K562 (cell line): ENCODE measurements at regions not wholly inside any gene's neighbourhood (a gene's known extent, or its start where the extent isn't known, plus 50 kb on each side); places are given as distances from the start of the nearest gene placed in this dataset.

Experiments used
- ATAC-seq: fragments of 200-7000 bp; cut with Tn5 transposase; 3 replicates; pipeline ENCODE4 v1.9.1; 2020; ENCODE audit warnings: moderate library complexity
- BruUV-seq: library from RNA; stranded (reverse); fragments of 400-500 nt; replicated peaks from 2 replicates; lab custom pipeline; 2021; lab: Mats Ljungman, UMichigan
- CTCF ChIA-PET: fragments of 300-600 bp; formaldehyde crosslinking; extraction: SDS; loops from one replicate; lab custom pipeline; 2021; ENCODE audit warnings: low intra/inter-chr PET ratio; lab: Yijun Ruan, JAX
- POLR2A ChIA-PET: fragments of 300-600, 350-650 bp; sonication (Branson Sonifier 250); formaldehyde crosslinking; extraction: SDS; loops from one replicate; lab custom pipeline; 2021; ENCODE audit warnings: antibody characterized with exemption, inconsistent platforms; lab: Yijun Ruan, JAX
- DNase-seq, 4 experiments: peaks; one replicate each; pipeline versions ENCODE4 v3.0.0 to v3.0.0-alpha.2; 2011 to 2018; ENCODE audit warnings: low spot score in 3 of 4, mixed read lengths in 3 of 4; ENCODE audit errors: extremely low read depth in 1 of 4
- FAIRE-seq: peaks from 2 replicates; lab custom pipeline; 2011; peaks lifted over from hg19 to GRCh38; lab: Jason Lieb, UNC
- H2AFZ ChIP-seq: 2 replicates; pipeline ENCODE4 v1.6.0; 2011; ENCODE audit warnings: low read depth, low read length, control low read depth, inconsistent platforms
- H3K27ac ChIP-seq: fragments of 200-600 bp; 3 replicates; pipeline ENCODE4 v1.8.0; 2011; ENCODE audit warnings: low read depth, mild to moderate bottlenecking, control low read depth, inconsistent platforms, low read length, moderate library complexity, mixed read lengths; ENCODE audit errors: extremely low read depth
- H3K27me3 ChIP-seq, 2 experiments: fragments of 300-600 bp in 1 of 2; 2 replicates in 1 of 2; 3 replicates in 1 of 2; pipeline versions ENCODE4 v1.6.0 to v1.8.0; 2011; ENCODE audit warnings: inconsistent platforms in 2 of 2, low read length in 2 of 2, mild to moderate bottlenecking in 1 of 2, mixed read lengths in 1 of 2, moderate library complexity in 1 of 2; ENCODE audit not compliant: control insufficient read depth in 2 of 2, insufficient read depth in 2 of 2
- H3K36me3 ChIP-seq: fragments of 300-600 bp; 3 replicates; pipeline ENCODE4 v1.8.0; 2011; ENCODE audit warnings: mild to moderate bottlenecking, low read length, inconsistent platforms; ENCODE audit not compliant: control insufficient read depth, insufficient read depth
- H3K4me1 ChIP-seq, 2 experiments: fragments of 200-600 bp in 1 of 2; replicated peaks in 1 of 2; 2 replicates in 1 of 2; 3 replicates in 1 of 2; pipeline versions ENCODE4 v1.5.1 to v1.8.0; 2011; ENCODE audit warnings: inconsistent platforms in 2 of 2, low read length in 2 of 2, mild to moderate bottlenecking in 1 of 2, mixed read lengths in 1 of 2, moderate library complexity in 1 of 2; ENCODE audit not compliant: control insufficient read depth in 2 of 2, insufficient read depth in 2 of 2
- H3K4me2 ChIP-seq: 2 replicates; pipeline ENCODE4 v1.6.1; 2011; ENCODE audit warnings: low read length, control low read depth, inconsistent platforms, mixed read lengths; ENCODE audit not compliant: insufficient read depth
- H3K4me3 ChIP-seq: fragments of 200-600 bp; sonication (generic), shearing (Covaris generic); 2 replicates; pipeline ENCODE4 v1.5.1; 2016; ENCODE audit warnings: control low read depth, inconsistent platforms
- H3K79me2 ChIP-seq: fragments of 200-600 bp; 3 replicates; pipeline ENCODE4 v1.8.0; 2011; ENCODE audit warnings: low read length, inconsistent platforms; ENCODE audit not compliant: control insufficient read depth, insufficient read depth
- H3K9ac ChIP-seq, 2 experiments: 2 replicates each; pipeline versions ENCODE4 v1.6.0 to v1.6.1; 2011; ENCODE audit warnings: low read depth in 2 of 2, low read length in 2 of 2, control low read depth in 1 of 2, inconsistent platforms in 1 of 2, mild to moderate bottlenecking in 1 of 2, mixed read lengths in 1 of 2; ENCODE audit not compliant: insufficient read depth in 1 of 2
- H3K9me1 ChIP-seq: one replicate; pipeline ENCODE4 v1.6.0; 2011; ENCODE audit warnings: inconsistent platforms, mild to moderate bottlenecking, low read length, moderate library complexity; ENCODE audit not compliant: control insufficient read depth, insufficient read depth
- H3K9me3 ChIP-seq: replicated peaks from 2 replicates; pipeline ENCODE4 v1.5.1; 2011; ENCODE audit warnings: low read depth, low read length, inconsistent platforms; ENCODE audit not compliant: control insufficient read depth, insufficient read depth
- H4K20me1 ChIP-seq: replicated peaks from 2 replicates; pipeline ENCODE4 v1.6.1; 2011; ENCODE audit warnings: low read length, inconsistent platforms, mixed read lengths; ENCODE audit not compliant: control insufficient read depth, insufficient read depth
- CEBPG ChIP-seq, 3 experiments: fragments of 200-800 bp in 1 of 3; sonication (Bioruptor generic) in 1 of 3; sonication (generic) in 1 of 3; formaldehyde crosslinking in 1 of 3; IDR thresholded peaks in 2 of 3; conservative IDR thresholded peaks in 1 of 3; 2 replicates each; pipeline versions ENCODE4 v1.6.1 to v1.8.0; 2016 to 2022; ENCODE audit warnings: missing compliant biosample characterization in 2 of 3, missing genetic modification characterization in 2 of 3, mild to moderate bottlenecking in 1 of 3, missing genetic modification reagents in 1 of 3
- DACH1 ChIP-seq: fragments of 450-650 bp; IDR thresholded peaks from 2 replicates; pipeline ENCODE4 v1.6.1; 2018; ENCODE audit not compliant: partially characterized antibody
- DNMT1 ChIP-seq: fragments of 450-650 bp; IDR thresholded peaks from 2 replicates; pipeline ENCODE4 v1.6.1; 2016; ENCODE audit warnings: antibody characterized with exemption, mild to moderate bottlenecking
- GTF2A2 ChIP-seq: IDR thresholded peaks from 2 replicates; pipeline ENCODE4 v1.6.1; 2016; ENCODE audit warnings: mild to moderate bottlenecking, missing genetic modification characterization, missing compliant biosample characterization
- PPARD ChIP-seq: fragments of 250-450 bp; sonication (Bioruptor Pico); IDR thresholded peaks from 2 replicates; pipeline ENCODE4 v1.8.0; 2022; ENCODE audit warnings: inconsistent platforms, mild to moderate bottlenecking, moderate library complexity
- SMARCB1 ChIP-seq: IDR thresholded peaks from 2 replicates; pipeline ENCODE4 v1.6.1; 2011; ENCODE audit warnings: improper control_type of control experiment, low read depth; ENCODE audit not compliant: insufficient read length
- SP2 ChIP-seq: IDR thresholded peaks from 2 replicates; pipeline ENCODE4 v1.6.1; 2011; ENCODE audit warnings: mild to moderate bottlenecking, low read depth, low read length, moderate library complexity; ENCODE audit not compliant: poor library complexity, severe bottlenecking; ENCODE audit errors: extremely low read depth
- TBL1XR1 ChIP-seq, 2 experiments: IDR thresholded peaks; 2 replicates each; pipeline ENCODE4 v1.6.1; 2012; ENCODE audit warnings: improper control_type of control experiment in 2 of 2, low read length in 2 of 2, mild to moderate bottlenecking in 1 of 2
- THRB ChIP-seq: fragments of 450-650 bp; formaldehyde crosslinking; conservative IDR thresholded peaks from 2 replicates; pipeline ENCODE4 v1.4.0; 2022; ENCODE audit warnings: mild to moderate bottlenecking, missing genetic modification characterization
- ZBED1 ChIP-seq: IDR thresholded peaks from 2 replicates; pipeline ENCODE4 v1.6.1; 2014
- ZBTB40 ChIP-seq, 2 experiments: fragments of 450-650 bp in 1 of 2; sonication (generic) in 1 of 2; formaldehyde crosslinking in 1 of 2; IDR thresholded peaks; 2 replicates each; pipeline versions ENCODE4 v1.7.1 to v1.9.0; 2016 to 2022; ENCODE audit warnings: inconsistent platforms in 1 of 2, mild to moderate bottlenecking in 1 of 2, missing genetic modification reagents in 1 of 2
- ZNF146 ChIP-seq: IDR thresholded peaks from one replicate; pipeline ENCODE4 v1.6.1; 2018; ENCODE audit warnings: missing compliant biosample characterization; ENCODE audit not compliant: unreplicated experiment
- ZNF778 ChIP-seq: fragments of 450-650 bp; formaldehyde crosslinking; IDR thresholded peaks from 2 replicates; pipeline ENCODE4 v1.4.0; 2020; ENCODE audit warnings: mild to moderate bottlenecking, moderate library complexity
- WGBS: fragments of 100-300 bp; shearing (Covaris generic); methylation state at CpG from one replicate; pipeline ENCODE4 v1.1.6; 2016; ENCODE audit warnings: low coverage, mixed read lengths; ENCODE audit not compliant: insufficient coverage; ENCODE audit errors: missing lambda C conversion rate; 5-methylcytosine and 5-hydroxymethylcytosine counted together
- in situ Hi-C: fragments of 300-500 bp; cut with MboI; formaldehyde crosslinking; loops from 4 replicates; pipeline ENCODE4 v1.15.0; 2018; ENCODE audit warnings: inconsistent platforms, mixed read lengths
- intact Hi-C: fragments of 100-400 bp; cut with micrococcal nuclease; formaldehyde crosslinking; loops from 2 replicates; pipeline ENCODE4 v1.14.2; 2022

GRCh38 chr7:119868387-119868786, 404.6 kb upstream of the KCND2 start:
- H3K4me1 ChIP-seq, result no peaks in the 10 kb centered on the region
- DNase-seq (no peak), FAIRE-seq (no peak), ATAC-seq (no peak)
- H3K79me2 ChIP-seq, result peaks cover 77% of the 10 kb centered on the region
- H3K36me3 ChIP-seq, result peaks cover 17% of the 10 kb centered on the region
- no peak overlapping the region for H3K27ac ChIP-seq
- H3K27me3 ChIP-seq, result no peaks in the 10 kb centered on the region
- H3K9me3 ChIP-seq, result peaks cover 2% of the 10 kb centered on the region; the same call in 1 of the 2 replicates
- WGBS, result 62% methylated on average over 2 of the region's 2 CpGs
- H3K9me1 ChIP-seq, result no peaks in the 10 kb centered on the region
- H4K20me1 ChIP-seq, result no peaks in the 10 kb centered on the region
- no TSS peak for BruUV-seq
- no peak overlapping the region for H3K4me3 ChIP-seq
- intact Hi-C loops, result no loop called here
- CTCF ChIA-PET, result no interaction called here
- in situ Hi-C loops, result no loop called here
- H3K9ac ChIP-seq, result no peak overlapping the region
- POLR2A ChIA-PET, result no interaction called here
- H2AFZ ChIP-seq, result no peak overlapping the region
- no peak overlapping the region for H3K4me2 ChIP-seq
- TF ChIP-seq SMARCB1 (no peak), DACH1 (no peak), ZBTB40 (IDR thresholded peaks at IDR 0.05) (peak; percentile 73), ZBTB40 (CRISPR knock-in tag; IDR thresholded peaks at IDR 0.05) (peak; percentile 61; the same call in 1 of the 2 replicates), ZBED1 (no peak), ZNF778 (CRISPR knock-in tag) (no peak), DNMT1 (no peak), GTF2A2 (tag) (no peak), TBL1XR1 (IDR thresholded peaks at IDR 0.05; ENCODE audit: low read length in 2 of 2) (no peak), SP2 (no peak), PPARD (CRISPR knock-in tag) (no peak), THRB (CRISPR knock-in tag) (no peak), CEBPG (CRISPR knock-in tag; IDR thresholded peaks at IDR 0.05) (no peak), CEBPG (tag; conservative IDR thresholded peaks at IDR 0.05 in 1 of 2, IDR thresholded peaks at IDR 0.05 in 1 of 2) (peak in 1 of 2 experiments; percentile 32; a peak in 1 of 4 replicates), ZNF146 (CRISPR knock-in tag) (no peak)
